HG02870 (cell line): ENCODE measurements at regions not wholly inside any gene's neighbourhood (a gene's known extent, or its start where the extent isn't known, plus 50 kb on each side); places are given as distances from the start of the nearest gene placed in this dataset.
"Not testable (repeated sequence)": the region's sequence is repeated elsewhere in the genome, so short reads cannot be mapped to it uniquely, and the experiment has no call there.

ENCODE experiments used
- ATAC-seq: cut with Tn5 transposase; IDR thresholded peaks from one replicate; pipeline ENCODE4 v1.9.1; 2021; ENCODE audit warnings: mild to moderate bottlenecking, moderate library complexity; ENCODE audit not compliant: unreplicated experiment

GRCh38 chr10:3955955-3956617 is 171.1 kb upstream of the KLF6 start:
- no peak for ATAC-seq

GRCh38 chr10:3955493-3955892 is 170.5 kb upstream of the KLF6 start:
- ATAC-seq: no peak

- no peak for ATAC-seq
Observed at GRCh38 chr10:3954615-3955014, 169.6 kb upstream of the KLF6 start.

GRCh38 chr10:3954007-3954406 is 169.0 kb upstream of the KLF6 start:
- ATAC-seq: not testable (repeated sequence)

DNA sequence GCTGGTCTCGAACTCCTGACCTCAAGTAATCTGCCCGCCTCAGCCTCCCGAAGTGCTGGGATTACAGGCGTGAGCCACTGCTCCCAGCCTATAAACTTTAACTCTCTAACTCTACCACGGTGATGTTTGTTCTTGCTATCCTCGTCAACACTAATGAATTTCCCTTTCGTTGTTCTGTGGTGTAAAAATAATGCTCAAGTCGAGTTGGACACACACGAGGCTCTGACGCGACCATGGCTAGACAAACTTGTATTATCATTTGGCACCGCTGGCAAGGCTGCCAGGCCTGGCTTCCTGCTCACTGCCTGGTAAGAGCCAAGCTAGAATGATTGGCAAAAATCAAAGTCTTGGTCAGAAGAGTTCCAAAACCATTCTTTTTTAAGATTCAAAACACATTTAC is 167.0 kb upstream of the KLF6 start:
- no peak for ATAC-seq

- ATAC-seq: no peak
Observed at GRCh38 chr10:3950676-3951275, 165.8 kb upstream of the KLF6 start.

- ATAC-seq: no peak
Observed at GRCh38 chr10:3949711-3950110, 164.7 kb upstream of the KLF6 start.

- ATAC-seq: no peak
Observed at GRCh38 chr10:3948843-3949242, 163.8 kb upstream of the KLF6 start.

DNA sequence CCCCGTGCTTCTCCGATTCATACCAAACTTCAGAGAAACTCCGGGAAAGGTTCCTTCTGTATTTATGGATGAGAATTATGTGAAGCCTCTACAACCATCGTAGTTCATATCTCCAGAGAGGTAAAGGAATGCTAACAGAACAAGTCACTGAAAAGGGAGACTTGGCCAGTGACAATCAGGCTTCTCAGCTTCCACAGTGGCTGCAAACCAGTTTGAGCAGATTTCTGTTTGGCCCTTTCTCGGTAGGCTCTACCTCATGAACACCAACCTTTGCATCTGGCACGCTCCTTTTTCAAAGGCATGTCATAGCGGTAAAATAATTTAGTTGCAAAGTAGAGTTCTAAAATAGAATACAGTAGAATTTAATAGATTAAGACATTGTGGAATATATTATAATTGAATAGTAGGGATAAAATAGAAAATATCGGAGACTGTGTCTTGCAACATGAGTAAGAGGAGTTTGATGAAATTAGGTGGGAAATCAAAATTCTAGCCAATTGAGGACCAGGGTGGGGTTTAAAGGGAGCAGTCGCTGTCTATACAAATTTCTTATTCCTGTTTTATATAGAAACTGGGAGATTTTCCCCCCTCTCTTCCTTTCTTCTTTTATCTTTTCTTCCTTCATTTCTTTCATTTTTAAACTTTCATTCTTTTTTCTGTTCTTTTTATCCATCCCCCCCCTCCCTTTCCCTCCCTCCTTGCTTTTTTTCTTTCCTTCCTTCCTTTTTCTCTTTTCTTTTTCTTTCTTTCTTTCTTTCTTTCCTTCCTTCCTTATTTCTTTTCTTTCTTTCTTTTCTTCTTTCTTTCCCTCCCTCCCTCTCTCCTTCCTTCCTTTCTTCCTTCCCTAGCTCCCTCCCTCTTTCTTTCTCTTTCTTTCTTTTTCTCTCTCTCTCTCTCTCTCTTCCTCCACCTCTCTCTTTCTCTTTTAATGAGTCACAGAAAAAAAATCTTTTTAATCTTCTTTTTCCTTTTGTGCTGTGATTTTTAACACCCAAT is 161.5 kb upstream of the KLF6 start:
- ATAC-seq: no peak

DNA sequence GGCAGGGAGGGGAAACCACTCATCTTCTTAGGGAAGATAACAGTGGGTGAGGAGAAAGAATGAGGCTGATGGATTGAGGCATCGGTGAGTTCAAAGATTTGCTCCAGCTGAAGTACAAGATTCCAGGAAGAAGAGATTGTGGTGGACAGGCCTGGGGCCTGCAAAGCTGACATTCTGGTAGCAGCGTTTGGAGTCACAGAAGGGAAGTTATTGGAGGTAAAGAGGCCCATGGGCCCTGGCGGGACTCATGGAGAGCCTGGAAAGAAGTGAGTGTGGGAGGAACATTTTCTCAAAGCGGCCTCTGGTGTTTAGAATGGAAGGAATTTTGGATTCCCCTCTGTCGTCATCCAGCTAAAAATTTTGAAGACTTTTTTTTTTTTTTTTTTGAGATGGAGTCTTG is 160.0 kb upstream of the KLF6 start:
- ATAC-seq: no peak

DNA sequence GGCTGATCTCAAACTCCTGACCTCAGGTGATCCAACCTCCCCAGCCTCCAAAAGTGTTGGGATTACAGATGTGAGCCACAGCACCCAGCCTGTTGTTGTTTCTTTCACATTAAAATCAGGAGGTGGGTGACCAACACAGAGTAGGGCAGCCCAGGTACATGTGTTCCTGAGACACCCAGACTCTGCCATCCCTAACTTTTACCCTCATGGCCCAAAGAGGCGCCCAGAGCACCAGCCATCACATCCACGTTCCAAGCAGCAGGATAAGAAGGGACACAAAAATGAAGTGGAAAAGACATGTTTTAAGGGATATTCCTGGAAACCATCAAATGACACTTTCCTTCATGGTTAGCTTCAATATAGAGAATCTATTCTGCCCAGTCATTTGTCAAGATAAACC is 159.6 kb upstream of the KLF6 start:
- no peak for ATAC-seq

DNA sequence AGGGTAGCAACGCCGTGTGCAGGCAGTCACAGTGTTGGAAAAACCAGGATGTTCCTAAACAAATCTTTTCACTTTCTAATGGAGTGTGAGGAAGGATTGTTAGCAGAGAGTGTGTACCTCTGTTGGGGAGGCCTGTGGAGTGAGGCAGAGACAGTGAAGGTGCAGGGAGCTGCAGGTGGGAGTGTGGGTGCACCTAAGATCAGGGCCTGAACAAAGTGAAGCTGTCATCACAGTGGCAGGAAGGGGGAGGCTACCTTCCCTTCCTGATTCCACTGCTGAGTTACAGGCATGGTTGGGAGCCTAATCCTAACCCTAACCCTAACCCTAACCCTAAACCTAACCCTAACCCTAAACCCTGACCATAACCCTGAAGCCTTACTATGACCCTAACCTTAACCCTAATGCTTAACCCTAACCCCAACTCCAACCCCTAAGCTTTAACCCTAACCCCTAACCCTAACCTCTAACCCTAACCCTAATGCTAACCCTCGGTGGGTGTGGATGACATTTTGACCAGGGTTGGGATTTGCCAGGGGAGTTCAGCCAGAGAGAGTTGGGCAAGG is 158.8 kb upstream of the KLF6 start:
- ATAC-seq: no peak

- ATAC-seq: no peak
Observed at GRCh38 chr10:3942937-3943489, 158.0 kb upstream of the KLF6 start.

- ATAC-seq: no peak
Observed at GRCh38 chr10:3941676-3942075, 156.7 kb upstream of the KLF6 start.

DNA sequence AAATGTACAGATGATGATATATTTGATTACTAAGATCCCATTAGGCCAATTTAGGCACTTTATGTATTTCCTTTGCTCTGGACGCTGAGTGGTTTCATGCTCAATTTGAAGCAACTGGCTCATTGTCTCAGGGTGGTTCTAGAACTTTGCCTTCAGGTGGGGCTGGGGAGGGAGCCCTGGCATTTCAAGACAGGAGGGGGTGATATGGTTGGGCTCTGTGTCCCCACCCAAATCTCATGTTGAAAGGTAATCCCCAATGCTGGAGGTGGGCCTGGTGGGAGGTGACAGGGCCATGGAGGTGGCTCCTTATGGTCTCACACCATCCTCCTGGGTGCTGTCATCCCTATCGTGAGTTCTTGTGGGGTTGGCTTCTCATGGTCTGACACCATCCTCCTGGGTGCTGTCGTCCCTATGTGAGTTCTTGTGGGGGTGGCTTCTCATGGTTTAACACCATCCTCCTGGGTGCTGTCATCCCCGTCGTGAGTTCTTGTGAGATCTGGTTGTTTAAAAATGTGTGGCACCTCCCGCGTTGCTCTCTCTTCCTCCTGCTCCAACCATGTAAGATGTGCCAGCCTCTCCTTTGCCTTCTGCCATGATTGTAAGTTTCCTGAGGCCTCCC is 151.5 kb upstream of the KLF6 start:
- ATAC-seq: no peak

GRCh38 chr10:3935933-3936359 is 150.9 kb upstream of the KLF6 start:
- ATAC-seq: no peak

GRCh38 chr10:3935141-3935540 is 150.1 kb upstream of the KLF6 start:
- ATAC-seq: peak; percentile 99

- no peak for ATAC-seq
Observed at GRCh38 chr10:3933733-3934132, 148.7 kb upstream of the KLF6 start.

- no peak for ATAC-seq
Observed at GRCh38 chr10:3932597-3933375, 147.8 kb upstream of the KLF6 start.

DNA sequence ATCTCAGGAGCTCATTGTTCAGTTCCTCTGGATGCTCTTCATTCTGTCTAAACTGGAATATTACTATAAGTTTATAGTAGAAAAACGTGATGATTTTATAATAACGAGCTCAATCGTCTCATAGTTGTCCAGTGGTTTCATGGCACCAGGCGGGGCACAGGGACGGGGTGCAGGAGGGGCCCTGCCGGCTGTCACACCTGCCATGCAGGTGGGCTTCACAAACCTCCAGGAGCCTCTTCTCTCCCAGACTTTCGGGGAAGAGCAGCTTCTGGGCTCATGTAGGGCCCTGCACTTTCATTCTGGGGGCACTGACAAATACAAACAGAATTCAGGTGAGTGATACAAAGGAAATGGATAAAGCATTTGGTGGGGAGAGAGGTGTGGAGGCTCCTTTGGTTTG is 146.9 kb upstream of the KLF6 start:
- ATAC-seq: no peak
